ENCODE measurements at regions not wholly inside any gene's neighbourhood (a gene's known extent, or its start where the extent isn't known, plus 50 kb on each side); places are given as distances from the start of the nearest gene placed in this dataset.

DNA sequence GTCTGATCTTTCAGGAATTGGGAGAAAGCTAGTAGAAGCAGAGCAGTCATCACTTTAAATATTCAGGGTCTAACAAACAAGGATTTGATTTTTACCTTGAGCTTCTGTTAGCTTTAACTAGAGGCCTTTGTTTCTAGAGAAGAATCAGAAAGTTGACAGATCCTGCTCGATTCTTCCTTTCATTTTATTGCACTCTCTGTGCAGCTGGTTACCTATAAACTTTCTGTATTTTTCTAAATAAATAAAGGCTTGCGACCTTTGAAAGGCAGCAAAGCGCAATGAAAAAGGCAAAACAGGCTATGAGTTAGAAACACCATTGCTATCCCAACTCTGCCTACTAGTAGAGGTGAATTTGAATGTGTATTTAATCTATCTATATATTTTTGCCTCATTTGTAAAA lies 101.4 kb upstream of the NPY2R start:
- no peak for ATAC-seq

DNA sequence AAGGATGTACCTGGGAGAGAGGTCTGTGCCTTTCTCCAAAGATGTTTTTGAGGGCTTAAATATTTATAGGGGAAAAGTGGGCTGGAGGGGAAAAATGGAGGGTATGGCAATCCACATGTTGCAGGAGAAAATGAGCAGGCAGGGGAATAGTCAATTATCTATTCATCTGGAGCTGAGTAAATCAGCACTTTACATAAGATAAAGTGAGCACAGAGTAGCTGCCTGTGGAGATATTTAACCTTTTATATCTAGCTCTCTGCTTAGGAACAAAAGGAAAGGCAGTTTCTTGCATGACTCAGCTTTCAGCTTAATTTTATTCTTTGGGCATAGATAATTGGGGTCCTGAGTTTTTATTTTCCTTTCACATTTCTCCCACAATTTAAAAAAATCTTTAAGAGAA lies 93.6 kb upstream of the NPY2R start:
- ATAC-seq = no peak

DNA sequence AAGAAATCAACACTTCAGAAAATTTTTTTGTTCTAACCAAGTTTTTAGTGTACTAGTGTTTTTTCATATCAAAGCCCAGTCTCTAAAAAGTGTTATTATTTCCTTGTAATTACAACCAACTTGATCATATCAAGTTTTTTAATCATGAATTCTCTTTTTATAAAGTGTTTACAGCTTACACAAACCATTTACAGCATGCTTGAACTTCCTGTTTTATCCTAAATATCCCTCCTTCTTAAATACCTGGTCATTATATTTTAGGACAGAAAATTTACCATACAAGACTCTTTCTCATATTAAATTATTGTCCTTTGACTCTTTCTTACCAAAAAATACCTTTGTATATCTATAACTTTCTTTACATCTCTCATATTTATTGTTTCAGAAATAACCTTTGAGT lies 89.4 kb upstream of the NPY2R start:
- ATAC-seq = no peak

DNA sequence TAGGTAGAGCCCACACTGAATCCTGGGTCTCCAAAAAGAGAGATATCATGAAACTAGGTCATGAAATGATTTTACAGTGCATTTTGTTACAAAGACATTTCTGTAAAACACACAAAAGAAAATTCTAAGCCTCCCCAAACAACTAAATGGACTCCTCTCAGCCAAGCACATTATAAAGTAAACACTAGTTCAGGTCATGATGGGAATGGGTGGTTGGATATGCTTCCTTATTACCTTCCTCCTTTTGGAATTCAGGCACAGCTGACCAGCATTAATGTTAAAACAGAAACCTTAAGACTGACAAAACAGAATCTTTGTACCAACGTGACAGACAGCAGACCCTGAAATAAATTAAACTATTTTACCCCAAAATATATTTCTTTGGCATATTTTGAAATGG lies 87.9 kb upstream of the NPY2R start:
- ATAC-seq = no peak

DNA sequence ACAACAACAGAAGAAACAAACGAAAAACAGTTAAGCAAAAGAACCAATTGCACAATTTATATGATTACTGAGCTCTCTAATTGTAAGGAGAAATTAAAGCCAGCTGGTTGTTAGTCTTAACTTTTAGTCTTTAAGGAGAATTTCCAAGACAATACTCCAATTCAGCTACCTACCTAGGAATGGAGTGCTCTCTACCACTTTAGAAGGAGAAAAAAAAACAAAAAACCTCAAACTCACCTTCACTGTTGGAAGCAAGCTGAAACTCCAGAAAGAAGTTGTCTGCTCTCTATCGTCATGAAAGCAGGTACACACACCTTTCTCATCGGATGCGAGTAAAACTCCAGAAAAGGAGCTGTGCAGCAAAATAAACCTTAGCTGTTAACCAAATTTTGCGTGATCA lies 86.1 kb upstream of the NPY2R start:
- no peak for ATAC-seq

DNA sequence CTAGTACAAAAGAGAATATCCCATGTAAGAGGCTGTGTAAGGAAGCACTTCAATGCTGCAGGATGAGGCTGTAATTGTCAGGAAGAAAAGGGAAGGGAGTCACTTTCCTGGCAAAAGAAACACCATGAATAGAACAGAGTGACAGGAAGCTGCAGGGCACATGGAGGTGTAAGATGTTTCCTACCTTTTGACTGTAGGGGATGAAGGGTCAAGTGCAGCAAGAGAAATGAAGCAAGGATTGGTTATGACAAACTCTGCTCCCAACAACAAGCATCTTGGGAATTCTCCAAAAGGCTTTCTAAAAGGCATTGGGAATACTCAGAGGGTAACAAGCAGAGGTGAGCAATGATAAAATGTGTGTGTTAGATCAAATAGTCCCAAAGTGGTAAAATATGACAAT lies 74.3 kb upstream of the NPY2R start:
- no peak for ATAC-seq

DNA sequence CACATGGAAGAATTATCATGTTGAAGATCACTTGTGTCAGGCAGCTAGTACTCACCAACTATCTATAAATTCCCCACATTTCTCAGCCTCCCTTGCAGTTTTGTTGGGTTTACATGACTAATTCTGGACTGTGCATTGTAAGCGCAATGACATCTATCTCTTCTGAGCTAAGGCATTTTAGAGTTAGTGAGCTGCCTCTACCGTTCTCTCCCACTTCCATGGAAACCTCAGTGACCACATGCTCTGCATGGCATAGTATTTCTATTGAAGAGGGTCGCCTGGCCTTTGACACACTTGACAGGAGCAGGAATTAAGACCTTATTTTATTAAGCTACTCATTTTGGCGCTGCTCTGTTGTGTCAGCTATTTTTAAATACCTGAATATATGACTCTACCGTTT lies 67.5 kb upstream of the NPY2R start:
- ATAC-seq = no peak

DNA sequence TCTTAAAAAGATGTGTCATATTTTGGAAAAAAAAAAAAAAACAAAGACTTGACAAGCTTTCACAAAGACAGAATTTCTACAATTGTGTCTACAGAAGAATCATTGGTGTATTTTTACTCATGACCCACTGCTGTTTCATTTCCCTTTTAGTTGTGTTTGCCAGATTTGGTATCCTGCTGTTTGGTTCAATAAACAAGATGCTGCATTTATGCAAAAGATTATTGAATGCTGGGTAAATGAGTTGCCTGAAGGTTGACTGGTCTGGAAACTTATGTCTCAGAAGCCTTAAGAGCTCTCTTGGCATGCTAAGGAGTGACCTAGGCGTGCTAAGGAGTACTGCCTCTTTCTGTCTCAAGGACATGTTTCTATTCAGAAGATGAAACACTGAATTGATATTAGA lies 64.9 kb upstream of the NPY2R start:
- no peak for ATAC-seq

All from esophagus mucosa (tissue), 1 donor.